ENCODE measurements at regions not wholly inside any gene's neighbourhood (a gene's known extent, or its start where the extent isn't known, plus 50 kb on each side); places are given as distances from the start of the nearest gene placed in this dataset.

DNA sequence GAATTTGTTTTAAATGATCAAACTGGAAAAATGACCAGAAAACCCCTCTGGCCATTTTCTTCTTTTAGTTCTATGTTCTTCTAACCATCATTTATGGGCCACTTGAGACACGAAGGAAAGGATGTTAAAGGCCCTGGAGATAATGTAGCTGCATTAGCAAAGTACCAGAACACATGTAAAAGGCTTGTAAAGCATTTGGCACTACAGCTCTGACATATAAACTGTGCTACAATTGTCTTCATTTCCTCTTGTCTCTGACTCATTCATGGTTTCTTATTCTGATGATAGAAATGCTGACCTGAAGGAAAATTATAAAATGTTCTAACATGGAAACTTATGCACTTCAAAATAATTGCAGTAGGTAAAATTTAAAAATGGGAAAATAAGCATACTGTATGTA is 388.7 kb downstream of the FAT4 start:
- DNase-seq (ENCODE audit: low read depth): no peak
- TF ChIP-seq, protein P1, sequence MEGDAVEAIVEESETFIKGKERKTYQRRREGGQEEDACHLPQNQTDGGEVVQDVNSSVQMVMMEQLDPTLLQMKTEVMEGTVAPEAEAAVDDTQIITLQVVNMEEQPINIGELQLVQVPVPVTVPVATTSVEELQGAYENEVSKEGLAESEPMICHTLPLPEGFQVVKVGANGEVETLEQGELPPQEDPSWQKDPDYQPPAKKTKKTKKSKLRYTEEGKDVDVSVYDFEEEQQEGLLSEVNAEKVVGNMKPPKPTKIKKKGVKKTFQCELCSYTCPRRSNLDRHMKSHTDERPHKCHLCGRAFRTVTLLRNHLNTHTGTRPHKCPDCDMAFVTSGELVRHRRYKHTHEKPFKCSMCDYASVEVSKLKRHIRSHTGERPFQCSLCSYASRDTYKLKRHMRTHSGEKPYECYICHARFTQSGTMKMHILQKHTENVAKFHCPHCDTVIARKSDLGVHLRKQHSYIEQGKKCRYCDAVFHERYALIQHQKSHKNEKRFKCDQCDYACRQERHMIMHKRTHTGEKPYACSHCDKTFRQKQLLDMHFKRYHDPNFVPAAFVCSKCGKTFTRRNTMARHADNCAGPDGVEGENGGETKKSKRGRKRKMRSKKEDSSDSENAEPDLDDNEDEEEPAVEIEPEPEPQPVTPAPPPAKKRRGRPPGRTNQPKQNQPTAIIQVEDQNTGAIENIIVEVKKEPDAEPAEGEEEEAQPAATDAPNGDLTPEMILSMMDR (conservative IDR thresholded peaks at IDR 0.05; ENCODE audit: low read depth, low read length): no peak
- H3K4me3 ChIP-seq (ENCODE audit: low read depth, low read length): no peak overlapping the region

DNA sequence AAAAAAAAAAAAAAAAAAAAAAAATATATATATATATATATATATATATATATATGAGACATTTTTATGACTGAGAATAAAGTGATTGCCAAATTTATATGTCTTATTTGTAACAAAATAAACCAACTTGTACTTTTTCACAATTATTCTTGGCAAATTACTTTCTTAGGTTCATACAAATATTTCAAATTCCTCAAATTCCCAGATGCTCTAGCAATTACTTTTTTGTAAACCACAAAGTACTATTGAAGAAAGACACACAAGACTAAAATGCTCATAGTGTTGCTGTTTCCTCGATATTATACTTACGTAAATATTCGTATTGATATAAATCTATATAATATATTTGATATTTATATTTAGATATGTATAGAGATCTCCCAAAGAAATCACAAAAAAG is 390.0 kb downstream of the FAT4 start:
- TF ChIP-seq, protein P1 (conservative IDR thresholded peaks at IDR 0.05; ENCODE audit: low read depth, low read length): no peak
- no peak for DNase-seq (ENCODE audit: low read depth)
- no peak overlapping the region for H3K4me3 ChIP-seq (ENCODE audit: low read depth, low read length)

DNA sequence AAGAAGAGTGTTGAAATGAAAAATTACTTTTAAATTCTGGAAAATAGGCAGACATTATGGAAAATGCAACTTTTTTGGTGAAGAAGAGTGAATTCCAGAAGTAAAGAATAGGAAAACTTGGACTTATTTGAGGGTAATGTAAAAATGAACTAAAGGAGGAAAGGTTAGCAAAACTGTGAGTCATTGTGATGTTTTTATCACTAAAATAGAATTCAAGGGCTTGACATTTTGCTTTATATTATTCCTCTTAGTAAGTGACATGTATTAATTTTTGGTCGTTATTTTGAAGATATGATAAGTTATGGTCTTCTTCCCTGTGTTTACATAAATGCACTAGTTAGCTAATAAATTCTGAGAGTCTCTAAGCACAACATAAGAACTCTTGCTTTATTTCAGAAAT is 390.9 kb downstream of the FAT4 start:
- TF ChIP-seq, protein P1 (conservative IDR thresholded peaks at IDR 0.05; ENCODE audit: low read depth, low read length): no peak
- H3K4me3 ChIP-seq (ENCODE audit: low read depth, low read length): no peak overlapping the region

DNA sequence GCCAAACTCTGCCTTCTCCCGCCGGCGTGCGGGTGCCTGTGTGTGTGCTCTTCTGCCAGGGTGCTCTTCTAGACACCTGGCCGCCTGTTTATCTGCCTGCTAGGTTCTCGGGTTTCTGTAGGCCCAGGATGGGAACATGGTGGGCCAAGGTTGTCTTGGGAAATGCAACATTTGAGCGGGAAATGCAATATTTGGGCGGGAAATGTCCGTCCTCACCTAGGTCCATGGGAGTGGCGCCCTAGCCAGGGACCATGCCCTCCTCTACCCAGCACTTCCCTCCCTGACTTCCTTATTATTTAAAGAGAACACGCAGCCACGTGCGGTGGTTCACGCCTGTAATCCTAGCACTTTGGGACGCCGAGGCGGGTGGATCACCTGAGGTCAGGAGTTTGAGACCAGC is 392.6 kb downstream of the FAT4 start:
- no peak overlapping the region for H3K4me3 ChIP-seq (ENCODE audit: low read depth, low read length)
- no peak for DNase-seq (ENCODE audit: low read depth)
- TF ChIP-seq, protein P1 (conservative IDR thresholded peaks at IDR 0.05; ENCODE audit: low read depth, low read length): no peak

More for the DNA sequence above, 390.9 kb downstream of the FAT4 start:
- no peak for DNase-seq (ENCODE audit: low read depth)

DNA sequence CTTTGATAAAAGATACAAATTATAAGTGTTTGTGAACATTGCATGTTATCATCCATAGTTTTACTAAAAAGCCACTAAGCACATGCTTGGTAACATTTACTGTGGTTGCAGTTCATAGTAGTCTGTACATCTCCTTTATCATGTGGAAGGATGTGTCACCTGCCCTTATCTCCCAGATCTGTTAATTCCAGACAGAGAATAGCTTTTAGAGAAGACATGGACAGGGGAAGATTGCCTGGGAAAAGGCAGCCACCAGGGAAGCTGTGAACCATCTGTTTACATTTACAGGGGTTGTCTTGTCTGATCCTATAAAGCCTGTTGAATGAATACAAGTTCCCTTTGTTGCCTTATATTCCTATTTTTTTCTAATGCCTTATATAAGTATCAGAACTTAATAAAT is 396.0 kb downstream of the FAT4 start:
- DNase-seq (ENCODE audit: low read depth): no peak
- no peak overlapping the region for H3K4me3 ChIP-seq (ENCODE audit: low read depth, low read length)
- TF ChIP-seq, protein P1 (conservative IDR thresholded peaks at IDR 0.05; ENCODE audit: low read depth, low read length): no peak

DNA sequence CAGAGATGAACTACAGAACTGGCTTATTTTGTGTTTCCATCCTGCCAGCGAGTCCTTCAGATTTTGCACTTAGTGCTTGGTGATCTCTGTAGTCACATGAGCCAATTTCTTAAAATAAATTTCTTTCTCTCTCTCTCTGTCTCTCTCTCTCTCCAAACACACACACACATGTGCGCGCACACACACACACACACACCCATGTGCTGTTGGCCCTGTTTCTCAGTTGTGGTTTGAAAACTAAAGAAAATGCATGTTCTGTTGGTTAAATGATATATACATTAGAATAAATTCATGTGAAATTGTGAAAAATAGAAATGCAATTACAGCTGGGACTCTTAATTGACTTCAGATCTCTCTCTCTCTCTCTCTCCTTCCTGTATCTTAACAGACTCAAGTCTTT is 399.3 kb downstream of the FAT4 start:
- no peak for DNase-seq (ENCODE audit: low read depth)
- TF ChIP-seq, protein P1 (conservative IDR thresholded peaks at IDR 0.05; ENCODE audit: low read depth, low read length): no peak
- H3K4me3 ChIP-seq (ENCODE audit: low read depth, low read length): no peak overlapping the region

DNA sequence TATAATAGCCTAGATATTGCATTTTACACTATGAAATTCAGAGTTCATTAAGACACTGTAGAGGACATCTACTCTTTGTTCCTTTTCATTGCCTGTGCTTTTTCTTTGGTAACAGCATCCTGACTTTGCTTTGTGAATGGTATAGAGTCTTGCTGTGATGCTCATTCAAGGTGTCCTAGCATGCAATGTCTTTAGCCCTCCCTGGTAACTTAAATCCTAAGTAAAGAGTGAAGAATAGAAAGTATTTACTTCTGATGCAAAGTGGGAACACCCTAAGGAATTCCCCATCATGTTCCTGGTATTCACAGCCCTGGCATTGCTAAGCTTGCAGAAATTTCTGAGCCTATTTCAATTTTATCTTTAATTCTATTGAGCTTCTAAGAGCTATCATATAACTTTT is 400.1 kb downstream of the FAT4 start:
- no peak overlapping the region for H3K4me3 ChIP-seq (ENCODE audit: low read depth, low read length)
- DNase-seq (ENCODE audit: low read depth): no peak
- TF ChIP-seq, protein P1 (conservative IDR thresholded peaks at IDR 0.05; ENCODE audit: low read depth, low read length): no peak
